ENCODE measurements at regions not wholly inside any gene's neighbourhood (a gene's known extent, or its start where the extent isn't known, plus 50 kb on each side); places are given as distances from the start of the nearest gene placed in this dataset.

GRCh38 chr10:91023700-91024398 is 103.0 kb upstream of the ANKRD1 start:
- TF ChIP-seq POLR2AphosphoS5 (IDR thresholded peaks at IDR 0.05; ENCODE audit: low read depth) (no peak), CTCF (IDR thresholded peaks at IDR 0.05; ENCODE audit: insufficient read depth, low read length) (no peak)

Data from HL-60 (cell line).